H9 (cell line): ENCODE measurements at regions not wholly inside any gene's neighbourhood (a gene's known extent, or its start where the extent isn't known, plus 50 kb on each side); places are given as distances from the start of the nearest gene placed in this dataset.

Experiments used
- DNase-seq: peaks from one replicate; pipeline ENCODE4 v3.0.0-alpha.2; 2017
- H2AFZ ChIP-seq: one replicate; pipeline ENCODE4 v1.6.1; 2013; ENCODE audit warnings: mild to moderate bottlenecking, low read length, control low read depth, moderate library complexity
- H2AK5ac ChIP-seq: 2 replicates; pipeline ENCODE4 v1.6.1; 2013; ENCODE audit warnings: low read length, control low read depth, mixed read lengths; ENCODE audit not compliant: insufficient read length
- H2BK120ac ChIP-seq: one replicate; pipeline ENCODE4 v1.6.1; 2013; ENCODE audit warnings: low read depth, mild to moderate bottlenecking, low read length, control low read depth, inconsistent platforms; ENCODE audit not compliant: poor library complexity, severe bottlenecking
- H2BK12ac ChIP-seq: 2 replicates; pipeline ENCODE4 v1.6.1; 2013; ENCODE audit warnings: low read length, control low read depth, mixed read lengths, low read depth; ENCODE audit not compliant: insufficient read length
- H2BK15ac ChIP-seq: 2 replicates; pipeline ENCODE4 v1.6.1; 2013; ENCODE audit warnings: low read depth, low read length, control low read depth
- H2BK20ac ChIP-seq: one replicate; pipeline ENCODE4 v1.6.1; 2013; ENCODE audit warnings: low read depth, mild to moderate bottlenecking, low read length, control low read depth, inconsistent platforms; ENCODE audit not compliant: poor library complexity, severe bottlenecking
- H2BK5ac ChIP-seq: 2 replicates; pipeline ENCODE4 v1.6.1; 2013; ENCODE audit warnings: low read length, control low read depth, mixed read lengths; ENCODE audit not compliant: insufficient read length
- H3K14ac ChIP-seq: 2 replicates; pipeline ENCODE4 v1.6.1; 2013; ENCODE audit warnings: low read length, control low read depth; ENCODE audit not compliant: insufficient read depth
- H3K18ac ChIP-seq: 2 replicates; pipeline ENCODE4 v1.6.1; 2013; ENCODE audit warnings: low read depth, mild to moderate bottlenecking, mixed read lengths, low read length, control low read depth; ENCODE audit not compliant: insufficient read length
- H3K23ac ChIP-seq: 2 replicates; pipeline ENCODE4 v1.6.1; 2013; ENCODE audit warnings: low read length, control low read depth, mixed read lengths, low read depth; ENCODE audit not compliant: insufficient read length
- H3K23me2 ChIP-seq: 2 replicates; pipeline ENCODE4 v1.6.1; 2013; ENCODE audit warnings: low read depth, mild to moderate bottlenecking, mixed read lengths, low read length, control low read depth; ENCODE audit not compliant: insufficient read length, poor library complexity, severe bottlenecking
- H3K27ac ChIP-seq: 2 replicates; pipeline ENCODE4 v1.5.1; 2013; ENCODE audit warnings: low read length, control low read depth, mixed read lengths, low read depth; ENCODE audit not compliant: insufficient read length
- H3K27me3 ChIP-seq: 2 replicates; pipeline ENCODE4 v1.6.1; 2013; ENCODE audit warnings: low read length, control low read depth, inconsistent platforms; ENCODE audit not compliant: insufficient read depth
- H3K4ac ChIP-seq: 2 replicates; pipeline ENCODE4 v1.6.1; 2013; ENCODE audit warnings: low read depth, mild to moderate bottlenecking, control low read depth, inconsistent platforms, low read length, moderate library complexity
- H3K4me1 ChIP-seq: 2 replicates; pipeline ENCODE4 v1.6.1; 2013; ENCODE audit warnings: low read length, control low read depth, inconsistent platforms; ENCODE audit not compliant: insufficient read depth
- H3K4me2 ChIP-seq: 2 replicates; pipeline ENCODE4 v1.6.1; 2013; ENCODE audit warnings: low read length, control low read depth, mixed read lengths; ENCODE audit not compliant: insufficient read length, insufficient read depth
- H3K56ac ChIP-seq: 2 replicates; pipeline ENCODE4 v1.6.1; 2013; ENCODE audit warnings: low read depth, mild to moderate bottlenecking, mixed read lengths, low read length, control low read depth; ENCODE audit not compliant: insufficient read length
- H3K79me1 ChIP-seq: 2 replicates; pipeline ENCODE4 v1.6.1; 2013; ENCODE audit warnings: low read depth, mild to moderate bottlenecking, moderate library complexity, low read length, control low read depth, inconsistent platforms; ENCODE audit not compliant: insufficient read depth, poor library complexity, severe bottlenecking
- H3K79me2 ChIP-seq: 2 replicates; pipeline ENCODE4 v1.6.1; 2013; ENCODE audit warnings: low read length, control low read depth, inconsistent platforms; ENCODE audit not compliant: insufficient read depth
- H3K9ac ChIP-seq: 2 replicates; pipeline ENCODE4 v1.6.1; 2013; ENCODE audit warnings: low read length, control low read depth, mixed read lengths; ENCODE audit not compliant: insufficient read length; ENCODE audit errors: extremely low read depth
- H3K9me3 ChIP-seq: one replicate; pipeline ENCODE4 v1.6.1; 2013; ENCODE audit warnings: low read depth, low read length, inconsistent platforms; ENCODE audit not compliant: control insufficient read depth
- H3T11ph ChIP-seq: one replicate; pipeline ENCODE4 v1.6.1; 2013; ENCODE audit warnings: mild to moderate bottlenecking, low read length, control low read depth, inconsistent platforms
- H4K20me1 ChIP-seq: one replicate; pipeline ENCODE4 v1.6.1; 2013; ENCODE audit not compliant: control insufficient read depth, insufficient read length, insufficient read depth
- H4K5ac ChIP-seq: 2 replicates; pipeline ENCODE4 v1.6.1; 2013; ENCODE audit warnings: low read depth, mild to moderate bottlenecking, mixed read lengths, low read length, control low read depth; ENCODE audit not compliant: insufficient read length
- H4K8ac ChIP-seq: replicated peaks from 2 replicates; pipeline ENCODE4 v1.6.1; 2013; ENCODE audit warnings: low read length, control low read depth, mixed read lengths, low read depth; ENCODE audit not compliant: insufficient read length
- H4K91ac ChIP-seq: 2 replicates; pipeline ENCODE4 v1.6.1; 2013; ENCODE audit warnings: low read depth, mild to moderate bottlenecking, moderate library complexity, mixed read lengths, low read length, control low read depth; ENCODE audit not compliant: insufficient read length
- H3K27ac Mint-ChIP-seq, 3 experiments: 2 replicates in 2 of 3; 3 replicates in 1 of 3; pipeline ENCODE4 v1.8.0; 2020 to 2021; ENCODE audit warnings: mixed read lengths in 3 of 3, mild to moderate bottlenecking in 1 of 3, moderate library complexity in 1 of 3
- H3K27me3 Mint-ChIP-seq: 2 replicates; pipeline ENCODE4 v1.8.0; 2021; ENCODE audit warnings: low read depth, mild to moderate bottlenecking, moderate library complexity, mixed read lengths
- H3K36me3 Mint-ChIP-seq, 3 experiments: 2 replicates in 2 of 3; 3 replicates in 1 of 3; pipeline ENCODE4 v1.8.0; 2020 to 2021; ENCODE audit warnings: low read depth in 3 of 3, mixed read lengths in 3 of 3; ENCODE audit not compliant: insufficient read depth in 1 of 3
- H3K4me1 Mint-ChIP-seq, 2 experiments: 2 replicates each; pipeline ENCODE4 v1.8.0; 2020; ENCODE audit warnings: mixed read lengths in 2 of 2
- H3K4me3 Mint-ChIP-seq, 2 experiments: 2 replicates in 1 of 2; 3 replicates in 1 of 2; pipeline ENCODE4 v1.8.0; 2020 to 2021; ENCODE audit warnings: mild to moderate bottlenecking in 2 of 2, mixed read lengths in 2 of 2, moderate library complexity in 1 of 2
- H3K9me3 Mint-ChIP-seq, 2 experiments: 2 replicates in 1 of 2; 3 replicates in 1 of 2; pipeline ENCODE4 v1.8.0; 2020; ENCODE audit warnings: mild to moderate bottlenecking in 2 of 2, mixed read lengths in 2 of 2, moderate library complexity in 1 of 2
- WGBS: extraction: QIAGEN DNeasy Blood & Tissue Kit; methylation state at CpG from one replicate; pipeline ENCODE4 v1.1.7; 2013; ENCODE audit warnings: missing lambda C conversion rate, low lambda C conversion rate, mixed read lengths; ENCODE audit not compliant: insufficient read length; ENCODE audit errors: extremely low coverage; 5-methylcytosine and 5-hydroxymethylcytosine counted together
- TF ChIP-seq, protein P1 (sequence below): fragments of 200-600 bp; sonication (generic); conservative IDR thresholded peaks from 3 replicates; pipeline ENCODE4 v1.8.0; 2021; ENCODE audit warnings: antibody characterized with exemption, mild to moderate bottlenecking

DNA sequence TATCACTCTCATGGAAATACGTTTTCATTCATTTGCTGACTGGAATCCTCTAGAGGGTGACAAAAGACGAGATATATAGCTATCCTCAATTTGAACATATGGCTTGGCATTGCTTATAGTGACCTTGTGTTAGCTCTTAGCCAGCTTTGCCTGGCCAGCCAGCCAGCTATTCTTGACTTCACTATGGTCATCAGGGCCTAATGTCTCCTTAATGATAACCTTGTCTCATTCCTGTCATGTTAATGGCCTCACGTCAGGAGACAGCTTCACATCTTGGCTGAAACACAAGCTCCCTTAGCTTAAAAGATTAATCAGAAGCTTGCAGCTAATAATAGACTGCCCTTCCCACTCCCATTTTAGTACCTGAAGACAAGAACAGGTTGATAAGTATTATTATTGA, 1517.5 kb upstream of the PIK3C3 start:
- Histone ChIP-seq H3K4me1 (no peaks in the 10 kb centered on the region), H4K20me1 (no peaks in the 10 kb centered on the region), H3K79me2 (no peaks in the 10 kb centered on the region), H3K9ac (no peak overlapping the region), H4K91ac (no peak overlapping the region), H2AK5ac (no peak overlapping the region), H3K18ac (no peak overlapping the region), H3K79me1 (no peaks in the 10 kb centered on the region), H2BK5ac (no peak overlapping the region), H2BK12ac (no peak overlapping the region), H3T11ph (no peak overlapping the region), H2BK20ac (no peak overlapping the region), H3K23me2 (no peaks in the 10 kb centered on the region), H3K4ac (no peak overlapping the region), H3K56ac (no peak overlapping the region), H3K27ac (no peak overlapping the region), H3K27me3 (no peaks in the 10 kb centered on the region), H3K4me2 (no peak overlapping the region), H3K14ac (no peak overlapping the region), H4K8ac (no peak overlapping the region), H4K5ac (no peak overlapping the region), H2AFZ (no peak overlapping the region), H2BK15ac (no peak overlapping the region), H2BK120ac (no peak overlapping the region), H3K9me3 (no peaks in the 10 kb centered on the region), H3K23ac (no peak overlapping the region)
- Mint-ChIP-seq H3K4me1 (peaks cover 4 to 6% of the 10 kb centered on the region in 2 experiments; a peak in 3 of 4 replicates), H3K9me3 (no peaks in the 10 kb centered on the region), H3K36me3 (no peaks in the 10 kb centered on the region), H3K27ac (no peak overlapping the region), H3K4me3 (no peak overlapping the region), H3K27me3 (no peaks in the 10 kb centered on the region)
- WGBS = no CpG with 5 or more reads among the region's 3 CpGs
- TF ChIP-seq, protein P1, sequence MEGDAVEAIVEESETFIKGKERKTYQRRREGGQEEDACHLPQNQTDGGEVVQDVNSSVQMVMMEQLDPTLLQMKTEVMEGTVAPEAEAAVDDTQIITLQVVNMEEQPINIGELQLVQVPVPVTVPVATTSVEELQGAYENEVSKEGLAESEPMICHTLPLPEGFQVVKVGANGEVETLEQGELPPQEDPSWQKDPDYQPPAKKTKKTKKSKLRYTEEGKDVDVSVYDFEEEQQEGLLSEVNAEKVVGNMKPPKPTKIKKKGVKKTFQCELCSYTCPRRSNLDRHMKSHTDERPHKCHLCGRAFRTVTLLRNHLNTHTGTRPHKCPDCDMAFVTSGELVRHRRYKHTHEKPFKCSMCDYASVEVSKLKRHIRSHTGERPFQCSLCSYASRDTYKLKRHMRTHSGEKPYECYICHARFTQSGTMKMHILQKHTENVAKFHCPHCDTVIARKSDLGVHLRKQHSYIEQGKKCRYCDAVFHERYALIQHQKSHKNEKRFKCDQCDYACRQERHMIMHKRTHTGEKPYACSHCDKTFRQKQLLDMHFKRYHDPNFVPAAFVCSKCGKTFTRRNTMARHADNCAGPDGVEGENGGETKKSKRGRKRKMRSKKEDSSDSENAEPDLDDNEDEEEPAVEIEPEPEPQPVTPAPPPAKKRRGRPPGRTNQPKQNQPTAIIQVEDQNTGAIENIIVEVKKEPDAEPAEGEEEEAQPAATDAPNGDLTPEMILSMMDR = no peak; the same call in 2 of the 3 replicates
- DNase-seq = no peak
